GM13977 (cell line): ENCODE measurements at regions not wholly inside any gene's neighbourhood (a gene's known extent, or its start where the extent isn't known, plus 50 kb on each side); places are given as distances from the start of the nearest gene placed in this dataset.

Experiments
- DNase-seq: peaks from one replicate; pipeline ENCODE4 v3.0.0; 2012; ENCODE audit warnings: low spot score
- in situ Hi-C: fragments of 300-500 bp; cut with MboI; formaldehyde crosslinking; loops from one replicate; pipeline ENCODE4 v1.12.0; 2022; ENCODE audit warnings: low sequenced_read_pairs, low pct_unique_long_range_greater_than_20kb, mixed read lengths, inconsistent platforms; ENCODE audit not compliant: unreplicated experiment
- TF ChIP-seq, protein P1 (sequence below): IDR thresholded peaks from 2 replicates; pipeline ENCODE4 v1.5.1; 2012; ENCODE audit warnings: mild to moderate bottlenecking, control low read depth; ENCODE audit not compliant: insufficient read depth; ENCODE audit errors: extremely low read depth, missing control alignments

GRCh38 chr13:34591129-34591528, 350.9 kb upstream of the NBEA start:
- DNase-seq = no peak
- TF ChIP-seq, protein P1, sequence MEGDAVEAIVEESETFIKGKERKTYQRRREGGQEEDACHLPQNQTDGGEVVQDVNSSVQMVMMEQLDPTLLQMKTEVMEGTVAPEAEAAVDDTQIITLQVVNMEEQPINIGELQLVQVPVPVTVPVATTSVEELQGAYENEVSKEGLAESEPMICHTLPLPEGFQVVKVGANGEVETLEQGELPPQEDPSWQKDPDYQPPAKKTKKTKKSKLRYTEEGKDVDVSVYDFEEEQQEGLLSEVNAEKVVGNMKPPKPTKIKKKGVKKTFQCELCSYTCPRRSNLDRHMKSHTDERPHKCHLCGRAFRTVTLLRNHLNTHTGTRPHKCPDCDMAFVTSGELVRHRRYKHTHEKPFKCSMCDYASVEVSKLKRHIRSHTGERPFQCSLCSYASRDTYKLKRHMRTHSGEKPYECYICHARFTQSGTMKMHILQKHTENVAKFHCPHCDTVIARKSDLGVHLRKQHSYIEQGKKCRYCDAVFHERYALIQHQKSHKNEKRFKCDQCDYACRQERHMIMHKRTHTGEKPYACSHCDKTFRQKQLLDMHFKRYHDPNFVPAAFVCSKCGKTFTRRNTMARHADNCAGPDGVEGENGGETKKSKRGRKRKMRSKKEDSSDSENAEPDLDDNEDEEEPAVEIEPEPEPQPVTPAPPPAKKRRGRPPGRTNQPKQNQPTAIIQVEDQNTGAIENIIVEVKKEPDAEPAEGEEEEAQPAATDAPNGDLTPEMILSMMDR = no peak
- in situ Hi-C loops = no loop called here

- DNase-seq = no peak
- TF ChIP-seq, protein P1 = no peak
These were observed 350.1 kb upstream of the NBEA start for GRCh38 chr13:34591900-34592529.

GRCh38 chr13:34593658-34594057, 348.4 kb upstream of the NBEA start:
- DNase-seq = no peak
- in situ Hi-C loops = no loop called here
- TF ChIP-seq, protein P1 = no peak

More at GRCh38 chr13:34591900-34592529, 350.1 kb upstream of the NBEA start:
- in situ Hi-C loops = no loop called here

- in situ Hi-C loops = no loop called here
- TF ChIP-seq, protein P1 = no peak
- no peak for DNase-seq
These were observed 347.6 kb upstream of the NBEA start for GRCh38 chr13:34594507-34594906.

DNA sequence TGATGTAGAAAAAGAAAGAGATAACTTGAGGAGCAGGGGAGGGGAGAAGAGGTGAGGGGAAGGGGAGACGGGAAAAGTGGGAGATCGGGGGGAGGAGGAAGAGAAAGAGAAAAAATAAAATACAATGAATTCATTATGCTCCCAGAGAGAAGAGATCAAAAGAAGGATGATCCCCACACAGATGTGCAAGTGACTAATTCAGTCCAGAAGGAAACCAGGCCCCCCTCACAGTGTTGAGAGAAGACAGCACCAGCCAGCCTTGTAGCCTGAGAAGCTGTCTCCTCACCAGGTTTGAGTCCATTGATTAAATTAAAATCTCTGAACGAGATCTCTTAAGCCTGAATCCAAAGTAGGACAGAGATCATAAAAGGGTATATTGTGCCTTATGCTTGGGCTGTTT, 333.7 kb upstream of the NBEA start:
- no peak for DNase-seq
- in situ Hi-C loops = no loop called here
- TF ChIP-seq, protein P1 = no peak

DNA sequence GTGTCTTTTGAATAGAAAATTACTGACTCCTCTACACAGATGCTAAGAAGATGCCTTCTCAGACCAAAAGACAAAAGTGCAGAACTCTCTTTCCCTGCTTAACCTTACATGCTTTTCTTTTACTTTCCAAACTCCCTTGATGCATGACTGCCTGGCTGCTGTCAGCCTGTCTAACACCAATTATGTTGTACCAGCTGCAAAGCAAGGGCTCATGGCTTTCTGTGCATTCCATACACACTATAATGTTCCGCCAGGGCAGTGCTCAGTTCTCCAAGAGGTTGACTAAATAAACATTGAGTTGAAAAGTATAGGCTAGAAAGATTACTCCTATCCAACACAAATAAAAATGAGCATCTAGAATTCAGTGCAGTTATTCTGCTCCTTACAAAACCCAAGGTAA, 330.4 kb upstream of the NBEA start:
- no peak for DNase-seq
- TF ChIP-seq, protein P1 = no peak
- in situ Hi-C loops = no loop called here
